Amygdala (tissue), 56 donors: ENCODE measurements at regions not wholly inside any gene's neighbourhood (a gene's known extent, or its start where the extent isn't known, plus 50 kb on each side); places are given as distances from the start of the nearest gene placed in this dataset.
"Not testable (repeated sequence)": the region's sequence is repeated elsewhere in the genome, so short reads cannot be mapped to it uniquely, and the experiment has no call there.

ENCODE experiments used
- DNase-seq, 56 donors: peaks; one replicate each; lab custom pipeline; 2025; lab: John Stamatoyannopoulos, UW

GRCh38 chr7:81094952-81095351, 176.1 kb upstream of the SEMA3C start:
- DNase-seq, result no peak

GRCh38 chr7:81081616-81082015, 162.8 kb upstream of the SEMA3C start:
- DNase-seq, result no peak

GRCh38 chr7:81080553-81080952, 161.7 kb upstream of the SEMA3C start:
- no peak for DNase-seq

GRCh38 chr7:81079746-81080145, 160.9 kb upstream of the SEMA3C start:
- DNase-seq, result no peak

- DNase-seq, result no peak
These were observed 156.3 kb upstream of the SEMA3C start for GRCh38 chr7:81075150-81075549.

GRCh38 chr7:81074406-81074805, 155.6 kb upstream of the SEMA3C start:
- no peak for DNase-seq

- no peak for DNase-seq
These were observed 155.0 kb upstream of the SEMA3C start for GRCh38 chr7:81073931-81074251.

GRCh38 chr7:81070956-81071355, 152.1 kb upstream of the SEMA3C start:
- no peak for DNase-seq

GRCh38 chr7:81066797-81067196, 147.9 kb upstream of the SEMA3C start:
- no peak for DNase-seq

- DNase-seq, result no peak
These were observed 145.6 kb upstream of the SEMA3C start for GRCh38 chr7:81064426-81064825.

- no peak for DNase-seq
These were observed 143.9 kb upstream of the SEMA3C start for GRCh38 chr7:81062755-81063154.

GRCh38 chr7:81057469-81057868, 138.6 kb upstream of the SEMA3C start:
- DNase-seq, result not testable (repeated sequence)

- no peak for DNase-seq
These were observed 134.8 kb upstream of the SEMA3C start for GRCh38 chr7:81053623-81054022.

GRCh38 chr7:81051811-81052413, 133.1 kb upstream of the SEMA3C start:
- DNase-seq, result no peak

- DNase-seq, result no peak
These were observed 126.7 kb upstream of the SEMA3C start for GRCh38 chr7:81045491-81046030.

- not testable (repeated sequence) for DNase-seq
These were observed 123.8 kb upstream of the SEMA3C start for GRCh38 chr7:81042646-81043045.

GRCh38 chr7:81040496-81040895, 121.6 kb upstream of the SEMA3C start:
- DNase-seq, result no peak

- DNase-seq, result no peak
These were observed 118.0 kb upstream of the SEMA3C start for GRCh38 chr7:81036871-81037270.

GRCh38 chr7:81036057-81036456, 117.2 kb upstream of the SEMA3C start:
- DNase-seq, result no peak

- DNase-seq, result no peak
These were observed 113.1 kb upstream of the SEMA3C start for GRCh38 chr7:81031996-81032395.

- DNase-seq, result no peak
These were observed 112.4 kb upstream of the SEMA3C start for GRCh38 chr7:81031243-81031642.

GRCh38 chr7:81030472-81030871, 111.6 kb upstream of the SEMA3C start:
- no peak for DNase-seq

GRCh38 chr7:81029511-81029910, 110.7 kb upstream of the SEMA3C start:
- DNase-seq, result no peak
